Liver (tissue), 8 donors: ENCODE measurements at regions not wholly inside any gene's neighbourhood (a gene's known extent, or its start where the extent isn't known, plus 50 kb on each side); places are given as distances from the start of the nearest gene placed in this dataset.

ENCODE experiments used
- DNase-seq: peaks from one replicate; pipeline ENCODE4 v3.0.0-alpha.2; 2017; ENCODE audit warnings: low spot score
- H3K27ac ChIP-seq, 2 donors: one replicate each; pipeline ENCODE4 v1.7.0; 2013; ENCODE audit warnings: inconsistent platforms in 2 of 2, low read length in 2 of 2, control low read depth in 1 of 2, low read depth in 1 of 2, mild to moderate bottlenecking in 1 of 2
- H3K27me3 ChIP-seq, 4 donors: one replicate each; pipeline versions ENCODE4 v1.6.1 to v1.7.0; 2013; ENCODE audit warnings: low read length in 3 of 4, inconsistent platforms in 1 of 4, mild to moderate bottlenecking in 1 of 4, moderate library complexity in 1 of 4; ENCODE audit not compliant: control insufficient read depth in 4 of 4, insufficient read depth in 4 of 4
- H3K36me3 ChIP-seq, 4 donors: one replicate each; pipeline versions ENCODE4 v1.6.1 to v1.7.0; 2013; ENCODE audit warnings: low read length in 3 of 4, mild to moderate bottlenecking in 3 of 4, low read depth in 1 of 4, moderate library complexity in 1 of 4; ENCODE audit not compliant: control insufficient read depth in 4 of 4, insufficient read depth in 3 of 4
- H3K4me1 ChIP-seq, 4 donors: one replicate each; pipeline versions ENCODE4 v1.6.1 to v1.7.0; 2013; ENCODE audit warnings: low read length in 3 of 4, mild to moderate bottlenecking in 3 of 4, moderate library complexity in 1 of 4; ENCODE audit not compliant: control insufficient read depth in 4 of 4, insufficient read depth in 4 of 4
- H3K4me3 ChIP-seq, 3 donors: one replicate each; pipeline versions ENCODE4 v1.6.1 to v1.7.0; 2013; ENCODE audit warnings: low read length in 3 of 3, control low read depth in 1 of 3, low read depth in 1 of 3, mild to moderate bottlenecking in 1 of 3
- H3K9ac ChIP-seq, 2 donors: one replicate each; pipeline ENCODE4 v1.7.0; 2013; ENCODE audit warnings: low read length in 2 of 2, mild to moderate bottlenecking in 2 of 2, moderate library complexity in 2 of 2, control low read depth in 1 of 2, low read depth in 1 of 2
- H3K9me3 ChIP-seq, 4 donors: one replicate each; pipeline versions ENCODE4 v1.6.1 to v1.7.0; 2013; ENCODE audit warnings: low read length in 3 of 4; ENCODE audit not compliant: control insufficient read depth in 4 of 4
- EGR1 ChIP-seq, 2 donors: IDR thresholded peaks; 2 replicates each; pipeline ENCODE4 v1.6.1; 2016 to 2018; ENCODE audit warnings: antibody characterized with exemption in 2 of 2, low read depth in 2 of 2
- FOXA1 ChIP-seq: IDR thresholded peaks from 2 replicates; pipeline ENCODE4 v1.6.1; 2016; ENCODE audit warnings: antibody characterized with exemption
- FOXA2 ChIP-seq: IDR thresholded peaks from 2 replicates; pipeline ENCODE4 v1.6.1; 2016; ENCODE audit warnings: antibody characterized with exemption
- GABPA ChIP-seq, 2 donors: IDR thresholded peaks in 1 of 2; conservative IDR thresholded peaks in 1 of 2; 2 replicates each; pipeline ENCODE4 v1.6.1; 2016; ENCODE audit warnings: antibody characterized with exemption in 2 of 2, mild to moderate bottlenecking in 1 of 2, moderate library complexity in 1 of 2
- HNF4G ChIP-seq: IDR thresholded peaks from 2 replicates; pipeline ENCODE4 v1.6.1; 2016; ENCODE audit warnings: antibody characterized with exemption
- JUND ChIP-seq, 2 donors: IDR thresholded peaks; 2 replicates each; pipeline ENCODE4 v1.6.1; 2016; ENCODE audit warnings: antibody characterized with exemption in 2 of 2
- NR2F2 ChIP-seq: IDR thresholded peaks from 2 replicates; pipeline ENCODE4 v1.6.1; 2016; ENCODE audit warnings: antibody characterized with exemption
- RAD21 ChIP-seq, 2 donors: IDR thresholded peaks; 2 replicates each; pipeline ENCODE4 v1.6.1; 2016; ENCODE audit warnings: antibody characterized with exemption in 2 of 2, mild to moderate bottlenecking in 2 of 2
- RXRA ChIP-seq, 2 donors: IDR thresholded peaks; 2 replicates each; pipeline ENCODE4 v1.6.1; 2017 to 2018; ENCODE audit warnings: antibody characterized with exemption in 2 of 2, mild to moderate bottlenecking in 1 of 2
- SP1 ChIP-seq: IDR thresholded peaks from 2 replicates; pipeline ENCODE4 v1.6.1; 2018; ENCODE audit warnings: antibody characterized with exemption, mild to moderate bottlenecking
- TAF1 ChIP-seq: conservative IDR thresholded peaks from 2 replicates; pipeline ENCODE4 v1.6.1; 2016; ENCODE audit warnings: antibody characterized with exemption, mild to moderate bottlenecking
- YY1 ChIP-seq: IDR thresholded peaks from 2 replicates; pipeline ENCODE4 v1.6.1; 2016; ENCODE audit warnings: antibody characterized with exemption, mild to moderate bottlenecking
- WGBS: extraction: QIAGEN DNeasy Blood & Tissue Kit; methylation state at CpG from one replicate; pipeline ENCODE4 v1.1.7; 2013; 5-methylcytosine and 5-hydroxymethylcytosine counted together
- TF ChIP-seq, protein P1 (sequence below): IDR thresholded peaks from 2 replicates; pipeline ENCODE4 v1.6.1; 2016; ENCODE audit warnings: antibody characterized with exemption
- TF ChIP-seq, protein P2 (sequence below): IDR thresholded peaks from 2 replicates; pipeline ENCODE4 v1.6.1; 2016; ENCODE audit warnings: antibody characterized with exemption
- TF ChIP-seq, protein P3 (sequence below): IDR thresholded peaks from 2 replicates; pipeline ENCODE4 v1.6.1; 2016; ENCODE audit warnings: antibody characterized with exemption
- TF ChIP-seq, protein P4 (sequence below): fragments of 150-350 bp; IDR thresholded peaks from 2 replicates; pipeline ENCODE4 v1.5.1; 2017; ENCODE audit warnings: improper control_type of control experiment, low read depth, low read length; ENCODE audit not compliant: missing input control
- TF ChIP-seq, protein P5 (sequence below): IDR thresholded peaks from 2 replicates; pipeline ENCODE4 v1.6.1; 2016; ENCODE audit warnings: antibody characterized with exemption, mild to moderate bottlenecking
- donor health status: healthy.
- donor health status: healthy.
- donor health status: healthy.
- donor health status: healthy.
- donor health status: healthy.

DNA sequence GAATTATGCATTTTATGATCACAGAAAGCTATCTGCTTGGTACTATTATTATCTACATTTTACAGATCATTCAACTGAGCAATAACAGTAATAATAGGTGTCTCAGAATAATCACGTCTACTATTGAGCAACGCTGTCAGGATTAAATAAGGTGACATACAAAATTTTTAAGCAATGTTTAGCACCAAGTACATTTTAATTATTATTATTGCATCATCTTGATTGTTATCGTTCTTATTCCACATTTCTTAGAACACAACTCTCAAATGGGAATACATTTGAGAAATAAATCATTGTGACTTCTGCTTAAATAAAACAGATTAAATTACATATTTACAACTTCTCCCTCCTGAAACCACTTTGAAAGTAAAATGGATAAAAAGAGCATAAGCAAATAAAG lies 1083.5 kb upstream of the ADGRL3 start:
- H3K9ac ChIP-seq: no peak overlapping the region
- no peak for TF ChIP-seq EGR1 (IDR thresholded peaks at IDR 0.05; ENCODE audit: low read depth in 2 of 2)
- TF ChIP-seq FOXA1: no peak
- no peak for TF ChIP-seq JUND (IDR thresholded peaks at IDR 0.05)
- TF ChIP-seq NR2F2: no peak
- no peak for TF ChIP-seq FOXA2
- TF ChIP-seq, protein P1, sequence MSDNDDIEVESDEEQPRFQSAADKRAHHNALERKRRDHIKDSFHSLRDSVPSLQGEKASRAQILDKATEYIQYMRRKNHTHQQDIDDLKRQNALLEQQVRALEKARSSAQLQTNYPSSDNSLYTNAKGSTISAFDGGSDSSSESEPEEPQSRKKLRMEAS: no peak
- TF ChIP-seq HNF4G: no peak
- TF ChIP-seq, protein P2, sequence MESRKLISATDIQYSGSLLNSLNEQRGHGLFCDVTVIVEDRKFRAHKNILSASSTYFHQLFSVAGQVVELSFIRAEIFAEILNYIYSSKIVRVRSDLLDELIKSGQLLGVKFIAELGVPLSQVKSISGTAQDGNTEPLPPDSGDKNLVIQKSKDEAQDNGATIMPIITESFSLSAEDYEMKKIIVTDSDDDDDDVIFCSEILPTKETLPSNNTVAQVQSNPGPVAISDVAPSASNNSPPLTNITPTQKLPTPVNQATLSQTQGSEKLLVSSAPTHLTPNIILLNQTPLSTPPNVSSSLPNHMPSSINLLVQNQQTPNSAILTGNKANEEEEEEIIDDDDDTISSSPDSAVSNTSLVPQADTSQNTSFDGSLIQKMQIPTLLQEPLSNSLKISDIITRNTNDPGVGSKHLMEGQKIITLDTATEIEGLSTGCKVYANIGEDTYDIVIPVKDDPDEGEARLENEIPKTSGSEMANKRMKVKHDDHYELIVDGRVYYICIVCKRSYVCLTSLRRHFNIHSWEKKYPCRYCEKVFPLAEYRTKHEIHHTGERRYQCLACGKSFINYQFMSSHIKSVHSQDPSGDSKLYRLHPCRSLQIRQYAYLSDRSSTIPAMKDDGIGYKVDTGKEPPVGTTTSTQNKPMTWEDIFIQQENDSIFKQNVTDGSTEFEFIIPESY: no peak
- no peak for TF ChIP-seq RXRA (IDR thresholded peaks at IDR 0.05)
- no peak for TF ChIP-seq YY1
- TF ChIP-seq SP1: no peak
- TF ChIP-seq, protein P3, sequence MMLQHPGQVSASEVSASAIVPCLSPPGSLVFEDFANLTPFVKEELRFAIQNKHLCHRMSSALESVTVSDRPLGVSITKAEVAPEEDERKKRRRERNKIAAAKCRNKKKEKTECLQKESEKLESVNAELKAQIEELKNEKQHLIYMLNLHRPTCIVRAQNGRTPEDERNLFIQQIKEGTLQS: no peak
- TF ChIP-seq, protein P4, sequence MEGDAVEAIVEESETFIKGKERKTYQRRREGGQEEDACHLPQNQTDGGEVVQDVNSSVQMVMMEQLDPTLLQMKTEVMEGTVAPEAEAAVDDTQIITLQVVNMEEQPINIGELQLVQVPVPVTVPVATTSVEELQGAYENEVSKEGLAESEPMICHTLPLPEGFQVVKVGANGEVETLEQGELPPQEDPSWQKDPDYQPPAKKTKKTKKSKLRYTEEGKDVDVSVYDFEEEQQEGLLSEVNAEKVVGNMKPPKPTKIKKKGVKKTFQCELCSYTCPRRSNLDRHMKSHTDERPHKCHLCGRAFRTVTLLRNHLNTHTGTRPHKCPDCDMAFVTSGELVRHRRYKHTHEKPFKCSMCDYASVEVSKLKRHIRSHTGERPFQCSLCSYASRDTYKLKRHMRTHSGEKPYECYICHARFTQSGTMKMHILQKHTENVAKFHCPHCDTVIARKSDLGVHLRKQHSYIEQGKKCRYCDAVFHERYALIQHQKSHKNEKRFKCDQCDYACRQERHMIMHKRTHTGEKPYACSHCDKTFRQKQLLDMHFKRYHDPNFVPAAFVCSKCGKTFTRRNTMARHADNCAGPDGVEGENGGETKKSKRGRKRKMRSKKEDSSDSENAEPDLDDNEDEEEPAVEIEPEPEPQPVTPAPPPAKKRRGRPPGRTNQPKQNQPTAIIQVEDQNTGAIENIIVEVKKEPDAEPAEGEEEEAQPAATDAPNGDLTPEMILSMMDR: no peak
- no peak for TF ChIP-seq GABPA (IDR thresholded peaks at IDR 0.05 in 1 of 2, conservative IDR thresholded peaks at IDR 0.05 in 1 of 2)
- no peak for TF ChIP-seq TAF1
- DNase-seq: no peak
- H3K4me1 ChIP-seq: no peaks in the 10 kb centered on the region
- H3K36me3 ChIP-seq: no peaks in the 10 kb centered on the region
- no peak overlapping the region for H3K27ac ChIP-seq
- WGBS: 86% methylated on average over 3 of the region's 3 CpGs
- no peaks in the 10 kb centered on the region for H3K27me3 ChIP-seq
- no peaks in the 10 kb centered on the region for H3K9me3 ChIP-seq
- H3K4me3 ChIP-seq: no peak overlapping the region

DNA sequence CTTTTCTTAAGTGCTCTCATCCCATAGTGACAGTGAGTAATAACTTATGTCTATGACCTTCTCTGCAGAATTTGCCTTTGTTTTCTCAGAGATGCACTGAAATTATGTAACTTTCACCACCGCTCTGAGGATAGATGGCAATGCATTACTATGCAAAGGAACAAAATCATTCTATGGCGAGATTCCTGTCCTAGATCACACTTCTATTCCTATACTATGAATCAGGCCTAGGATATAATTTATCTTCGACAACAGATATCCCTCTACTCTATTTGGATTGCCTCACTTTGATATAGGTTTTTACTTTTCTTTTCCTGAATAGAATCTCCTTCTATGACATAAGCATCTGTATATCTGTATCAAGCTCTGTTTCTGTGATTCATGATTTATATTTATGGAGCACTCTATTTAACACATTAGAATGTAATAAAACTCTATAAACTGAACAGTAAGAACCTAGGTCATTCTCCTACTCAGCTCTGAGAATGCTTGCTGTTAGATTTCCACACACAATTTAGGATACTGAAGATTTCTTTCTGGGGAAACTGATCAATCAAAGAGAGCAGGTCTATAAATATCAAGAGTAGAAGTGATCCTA lies 1082.3 kb upstream of the ADGRL3 start:
- H3K9me3 ChIP-seq: no peaks in the 10 kb centered on the region
- no peak overlapping the region for H3K9ac ChIP-seq
- H3K4me3 ChIP-seq: no peak overlapping the region
- TF ChIP-seq, protein P2: no peak
- no peak for TF ChIP-seq EGR1 (IDR thresholded peaks at IDR 0.05; ENCODE audit: low read depth in 2 of 2)
- TF ChIP-seq HNF4G: no peak
- TF ChIP-seq, protein P3: no peak
- TF ChIP-seq RAD21 (IDR thresholded peaks at IDR 0.05): no peak
- TF ChIP-seq, protein P5, sequence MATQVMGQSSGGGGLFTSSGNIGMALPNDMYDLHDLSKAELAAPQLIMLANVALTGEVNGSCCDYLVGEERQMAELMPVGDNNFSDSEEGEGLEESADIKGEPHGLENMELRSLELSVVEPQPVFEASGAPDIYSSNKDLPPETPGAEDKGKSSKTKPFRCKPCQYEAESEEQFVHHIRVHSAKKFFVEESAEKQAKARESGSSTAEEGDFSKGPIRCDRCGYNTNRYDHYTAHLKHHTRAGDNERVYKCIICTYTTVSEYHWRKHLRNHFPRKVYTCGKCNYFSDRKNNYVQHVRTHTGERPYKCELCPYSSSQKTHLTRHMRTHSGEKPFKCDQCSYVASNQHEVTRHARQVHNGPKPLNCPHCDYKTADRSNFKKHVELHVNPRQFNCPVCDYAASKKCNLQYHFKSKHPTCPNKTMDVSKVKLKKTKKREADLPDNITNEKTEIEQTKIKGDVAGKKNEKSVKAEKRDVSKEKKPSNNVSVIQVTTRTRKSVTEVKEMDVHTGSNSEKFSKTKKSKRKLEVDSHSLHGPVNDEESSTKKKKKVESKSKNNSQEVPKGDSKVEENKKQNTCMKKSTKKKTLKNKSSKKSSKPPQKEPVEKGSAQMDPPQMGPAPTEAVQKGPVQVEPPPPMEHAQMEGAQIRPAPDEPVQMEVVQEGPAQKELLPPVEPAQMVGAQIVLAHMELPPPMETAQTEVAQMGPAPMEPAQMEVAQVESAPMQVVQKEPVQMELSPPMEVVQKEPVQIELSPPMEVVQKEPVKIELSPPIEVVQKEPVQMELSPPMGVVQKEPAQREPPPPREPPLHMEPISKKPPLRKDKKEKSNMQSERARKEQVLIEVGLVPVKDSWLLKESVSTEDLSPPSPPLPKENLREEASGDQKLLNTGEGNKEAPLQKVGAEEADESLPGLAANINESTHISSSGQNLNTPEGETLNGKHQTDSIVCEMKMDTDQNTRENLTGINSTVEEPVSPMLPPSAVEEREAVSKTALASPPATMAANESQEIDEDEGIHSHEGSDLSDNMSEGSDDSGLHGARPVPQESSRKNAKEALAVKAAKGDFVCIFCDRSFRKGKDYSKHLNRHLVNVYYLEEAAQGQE: no peak
- no peak for TF ChIP-seq SP1
- no peak overlapping the region for H3K27ac ChIP-seq
- H3K27me3 ChIP-seq: no peaks in the 10 kb centered on the region
- WGBS: 80% methylated on average over 3 of the region's 3 CpGs
- no peaks in the 10 kb centered on the region for H3K36me3 ChIP-seq
- no peak for DNase-seq
- H3K4me1 ChIP-seq: no peaks in the 10 kb centered on the region
